Spleen (tissue), 7 donors: ENCODE measurements at regions not wholly inside any gene's neighbourhood (a gene's known extent, or its start where the extent isn't known, plus 50 kb on each side); places are given as distances from the start of the nearest gene placed in this dataset.

Experiments
- CTCF ChIP-seq, 11 experiments: fragments of 200-600 bp in 7 of 11; fragments of 450-650 bp in 4 of 11; sonication (generic) in 4 of 11; IDR thresholded peaks in 8 of 11; conservative IDR thresholded peaks in 3 of 11; 1 replicate in 7 of 11; 2 replicates in 4 of 11; pipeline versions ENCODE4 v1.4.0 to v1.8.0; 2016 to 2021; ENCODE audit warnings: antibody characterized with exemption in 11 of 11, inconsistent platforms in 4 of 11, mild to moderate bottlenecking in 1 of 11
- POLR2A ChIP-seq, 3 donors: fragments of 450-650 bp; IDR thresholded peaks; one replicate each; pipeline ENCODE4 v1.5.1; 2017; ENCODE audit warnings: antibody characterized with exemption in 3 of 3, mild to moderate bottlenecking in 1 of 3
- POLR2AphosphoS5 ChIP-seq, 3 donors: sonication (generic); formaldehyde crosslinking; IDR thresholded peaks; one replicate each; pipeline ENCODE4 v1.5.1; 2017; ENCODE audit warnings: antibody characterized with exemption in 3 of 3
- donor health status: DM: no; HTN: no; CAD: no; lungs with moderate emphysema.
- donor health status: DM: no; HTN: no; CAD: no.
- donor health status: DM: no; HTN: no; CAD: no.

- no peak for TF ChIP-seq CTCF (IDR thresholded peaks at IDR 0.05 in 8 of 11, conservative IDR thresholded peaks at IDR 0.05 in 3 of 11)
- TF ChIP-seq POLR2A (IDR thresholded peaks at IDR 0.05) = no peak
- no peak for TF ChIP-seq POLR2AphosphoS5 (IDR thresholded peaks at IDR 0.05)
These were observed 179.7 kb upstream of the MYLIP start for GRCh38 chr6:15948930-15949900.
